Activated T-cell treated with anti-CD3 and anti-CD28 coated beads, Interleukin-2, amount 50 U/mL, for 4 hours (primary cell): ENCODE measurements at regions not wholly inside any gene's neighbourhood (a gene's known extent, or its start where the extent isn't known, plus 50 kb on each side); places are given as distances from the start of the nearest gene placed in this dataset.

ENCODE experiments used
- ATAC-seq, 2 donors: fragments of 200-7000 bp; cut with Tn5 transposase; one replicate each; pipeline ENCODE4 v1.10.0; 2021
- DNase-seq: peaks from one replicate; pipeline ENCODE4 v3.0.0-alpha.2; 2020
- H3K27me3 Mint-ChIP-seq: one replicate; pipeline ENCODE4 v1.8.0; 2021; ENCODE audit warnings: low read depth, mixed read lengths
- H3K36me3 Mint-ChIP-seq: one replicate; pipeline ENCODE4 v1.8.0; 2022; ENCODE audit warnings: mixed read lengths; ENCODE audit not compliant: insufficient read depth
- H3K4me1 Mint-ChIP-seq: one replicate; pipeline ENCODE4 v1.8.0; 2021; ENCODE audit warnings: low read depth, mixed read lengths
- H3K4me3 Mint-ChIP-seq: one replicate; pipeline ENCODE4 v1.8.0; 2021; ENCODE audit warnings: mild to moderate bottlenecking, moderate library complexity, mixed read lengths
- H3K9me3 Mint-ChIP-seq: one replicate; pipeline ENCODE4 v1.8.0; 2021; ENCODE audit warnings: mixed read lengths

DNA sequence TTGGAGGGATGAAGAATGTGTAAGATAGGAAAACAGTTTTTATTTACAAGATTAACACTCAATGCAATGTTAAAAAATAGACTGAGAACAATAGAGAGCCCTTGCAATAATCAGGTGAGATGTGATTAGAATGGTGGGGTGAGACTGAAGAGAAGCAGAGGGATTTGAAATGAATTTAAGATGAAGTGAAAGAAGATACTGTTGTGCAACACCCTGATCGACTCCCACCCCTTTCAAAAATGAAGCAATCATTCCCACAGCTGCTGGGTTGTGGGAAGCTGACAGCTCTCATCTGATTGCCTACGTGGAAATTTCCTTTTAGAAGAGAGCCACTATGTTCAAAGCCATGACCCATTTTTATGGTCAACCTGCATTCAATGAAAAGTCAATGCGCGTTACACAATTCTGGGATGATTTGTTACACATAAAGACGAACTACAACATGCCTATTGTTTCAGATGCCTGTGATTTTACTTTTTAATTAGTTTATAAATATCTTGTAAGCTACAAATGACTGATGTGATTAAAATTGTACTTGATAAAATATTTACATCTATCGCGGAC, 1374.8 kb downstream of the PCDH9 start:
- ATAC-seq: no peak
- Mint-ChIP-seq H3K36me3 (no peaks in the 10 kb centered on the region), H3K27me3 (no peaks in the 10 kb centered on the region), H3K4me3 (no peak overlapping the region), H3K4me1 (no peaks in the 10 kb centered on the region), H3K9me3 (peaks cover 8% of the 10 kb centered on the region)
- no peak for DNase-seq

- no peak overlapping the region for H3K4me3 Mint-ChIP-seq
- H3K36me3 Mint-ChIP-seq: no peaks in the 10 kb centered on the region
- H3K4me1 Mint-ChIP-seq: no peaks in the 10 kb centered on the region
- H3K27me3 Mint-ChIP-seq: no peaks in the 10 kb centered on the region
- H3K9me3 Mint-ChIP-seq: peaks cover 8% of the 10 kb centered on the region
- DNase-seq (no peak), ATAC-seq (no peak)
Measured at GRCh38 chr13:65854431-65854830, 1375.7 kb downstream of the PCDH9 start.

DNA sequence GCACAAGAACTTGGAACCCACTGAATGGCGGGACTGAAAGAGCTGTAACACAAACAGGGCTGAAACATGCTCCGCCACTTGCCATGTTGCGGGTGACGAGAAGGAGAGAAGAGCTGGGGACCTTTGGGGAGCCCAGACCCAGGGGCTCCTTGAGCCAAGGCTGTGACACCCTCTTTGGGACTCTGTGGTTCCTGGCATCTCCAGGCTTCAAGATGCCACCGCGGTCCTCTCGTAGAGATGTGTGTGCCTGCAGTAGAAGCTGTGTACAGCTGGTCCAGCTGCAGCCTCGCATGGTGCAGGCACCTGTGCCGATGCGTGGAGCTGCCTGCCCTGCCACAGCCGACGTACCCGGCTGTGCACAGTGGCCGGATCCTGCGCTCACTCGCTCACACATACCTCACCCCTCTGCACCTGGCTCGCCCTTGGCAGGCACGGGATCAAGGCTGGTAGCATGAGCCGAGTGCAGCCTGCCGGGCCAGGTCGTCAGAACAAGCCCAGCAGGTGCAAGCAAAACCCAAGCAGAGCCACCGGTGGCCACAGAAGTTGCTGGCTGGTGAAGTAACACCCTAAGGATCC, 1385.8 kb downstream of the PCDH9 start:
- peaks cover 15% of the 10 kb centered on the region for H3K9me3 Mint-ChIP-seq
- H3K36me3 Mint-ChIP-seq: no peaks in the 10 kb centered on the region
- no peaks in the 10 kb centered on the region for H3K4me1 Mint-ChIP-seq
- no peak for ATAC-seq
- no peaks in the 10 kb centered on the region for H3K27me3 Mint-ChIP-seq
- no peak overlapping the region for H3K4me3 Mint-ChIP-seq
- DNase-seq: no peak

DNA sequence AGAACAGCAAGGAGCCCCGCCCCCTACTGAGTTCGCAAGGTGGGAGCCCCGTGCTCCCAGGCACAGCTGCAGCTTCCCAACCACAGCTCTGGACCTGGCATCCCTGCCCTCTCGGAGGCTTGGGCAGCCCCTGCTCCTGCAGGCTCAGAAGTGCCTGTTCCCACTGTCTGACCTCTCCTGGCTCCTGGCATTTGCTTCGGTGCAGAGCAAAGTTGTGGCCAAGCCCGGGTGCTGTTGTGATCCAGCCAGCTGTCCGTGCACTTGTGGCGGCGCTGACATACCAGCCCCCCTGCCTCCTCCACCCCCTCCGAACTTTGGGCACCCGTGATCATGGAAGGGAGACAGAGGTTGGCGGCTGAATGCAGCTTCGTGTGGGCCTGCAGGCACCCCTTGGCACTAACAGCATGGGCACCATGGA, 1386.8 kb downstream of the PCDH9 start:
- Mint-ChIP-seq H3K9me3 (peaks cover 17% of the 10 kb centered on the region), H3K27me3 (no peaks in the 10 kb centered on the region)

DNA sequence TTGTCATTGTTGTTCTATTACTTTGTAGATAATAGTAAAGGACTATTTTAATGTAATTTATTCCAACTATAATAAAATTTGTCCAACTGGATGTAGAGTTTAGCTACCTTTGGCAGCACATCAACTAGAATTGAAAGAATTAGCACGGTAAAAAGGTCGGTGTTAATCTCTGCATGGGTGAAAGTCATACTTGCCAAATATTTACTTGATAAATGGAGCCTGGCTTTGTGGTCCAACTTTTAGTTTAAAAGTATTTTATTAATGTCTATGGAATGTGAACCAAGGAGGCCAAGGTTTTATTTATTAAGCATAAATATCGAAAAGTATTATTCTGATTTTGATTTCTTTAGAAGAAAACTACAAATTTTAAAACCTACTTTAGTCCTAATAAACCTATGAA, 1389.0 kb downstream of the PCDH9 start:
- no peaks in the 10 kb centered on the region for H3K36me3 Mint-ChIP-seq
- no peaks in the 10 kb centered on the region for H3K4me1 Mint-ChIP-seq
- no peak for ATAC-seq
- H3K27me3 Mint-ChIP-seq: no peaks in the 10 kb centered on the region
- no peak overlapping the region for H3K4me3 Mint-ChIP-seq
- no peak for DNase-seq
- H3K9me3 Mint-ChIP-seq: peaks cover 14% of the 10 kb centered on the region

More for the DNA sequence above, 1386.8 kb downstream of the PCDH9 start:
- no peaks in the 10 kb centered on the region for H3K4me1 Mint-ChIP-seq
- ATAC-seq (no peak), DNase-seq (no peak)
- H3K4me3 Mint-ChIP-seq: no peak overlapping the region
- H3K36me3 Mint-ChIP-seq: no peaks in the 10 kb centered on the region

DNA sequence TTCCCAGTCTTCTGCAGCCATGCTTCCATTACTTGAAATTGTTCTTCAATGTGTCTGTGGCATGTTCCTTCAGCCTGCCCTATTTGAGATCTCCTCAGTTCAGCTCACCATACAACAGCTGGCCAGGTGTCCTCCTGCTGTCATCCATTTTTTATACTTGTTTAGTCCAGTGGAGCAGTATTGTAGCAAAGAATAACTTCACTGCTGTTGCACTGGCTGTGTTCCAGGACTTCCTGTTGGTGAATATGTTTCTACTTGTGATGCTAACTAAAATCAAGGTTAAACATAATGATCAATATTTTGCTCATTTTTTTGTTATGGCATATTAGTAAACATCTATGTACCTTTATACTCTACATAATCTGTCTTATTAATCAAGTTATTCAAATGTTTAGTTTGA, 1394.1 kb downstream of the PCDH9 start:
- no peak overlapping the region for H3K4me3 Mint-ChIP-seq
- peaks cover 9% of the 10 kb centered on the region for H3K9me3 Mint-ChIP-seq
- H3K27me3 Mint-ChIP-seq: no peaks in the 10 kb centered on the region
- H3K4me1 Mint-ChIP-seq: no peaks in the 10 kb centered on the region
- ATAC-seq (no peak), DNase-seq (no peak)
- H3K36me3 Mint-ChIP-seq: no peaks in the 10 kb centered on the region

GRCh38 chr13:65834897-65835296, 1395.2 kb downstream of the PCDH9 start:
- Mint-ChIP-seq H3K36me3 (no peaks in the 10 kb centered on the region), H3K27me3 (no peaks in the 10 kb centered on the region), H3K4me3 (no peak overlapping the region), H3K9me3 (peaks cover 14% of the 10 kb centered on the region), H3K4me1 (no peaks in the 10 kb centered on the region)
- DNase-seq: no peak
- no peak for ATAC-seq

DNA sequence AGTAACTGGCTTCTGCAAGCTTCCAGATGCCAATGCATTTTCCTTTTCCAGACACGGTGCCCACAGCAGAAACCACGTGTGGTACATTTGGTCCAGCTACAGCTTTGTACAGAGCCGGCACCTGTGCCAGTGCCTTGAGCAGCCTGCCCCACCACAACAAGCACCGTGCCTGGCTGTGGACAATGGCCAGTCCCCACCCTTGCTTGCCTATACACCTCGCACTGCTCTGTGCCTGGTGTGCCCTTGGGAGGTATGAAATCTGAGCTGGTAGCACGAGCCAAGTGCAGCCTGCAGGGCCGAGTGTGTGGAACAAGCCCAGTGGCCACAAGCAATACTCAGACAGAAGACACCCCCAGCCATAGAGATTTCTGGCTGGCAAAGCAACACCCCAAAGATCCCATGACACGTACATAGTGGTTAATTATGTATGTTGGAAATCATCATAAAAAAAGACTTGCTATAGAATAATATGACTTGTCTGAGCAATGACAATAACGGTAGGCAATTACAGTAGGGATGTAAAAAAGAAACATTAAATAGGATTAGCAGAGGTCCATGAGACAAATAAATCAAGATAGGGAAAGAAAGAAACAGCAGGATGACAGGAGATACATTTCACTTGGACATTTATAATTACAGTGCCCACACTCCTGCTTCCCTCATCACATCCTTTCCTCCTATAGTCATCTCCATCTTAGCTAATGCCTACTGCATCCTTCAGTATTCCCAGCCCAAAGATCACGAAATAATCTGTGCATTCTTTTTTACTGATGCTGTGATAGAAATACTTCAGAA, 1399.5 kb downstream of the PCDH9 start:
- ATAC-seq: no peak
- no peak for DNase-seq
- Mint-ChIP-seq H3K27me3 (no peaks in the 10 kb centered on the region), H3K9me3 (peaks cover 5% of the 10 kb centered on the region), H3K36me3 (no peaks in the 10 kb centered on the region), H3K4me1 (no peaks in the 10 kb centered on the region), H3K4me3 (no peak overlapping the region)

DNA sequence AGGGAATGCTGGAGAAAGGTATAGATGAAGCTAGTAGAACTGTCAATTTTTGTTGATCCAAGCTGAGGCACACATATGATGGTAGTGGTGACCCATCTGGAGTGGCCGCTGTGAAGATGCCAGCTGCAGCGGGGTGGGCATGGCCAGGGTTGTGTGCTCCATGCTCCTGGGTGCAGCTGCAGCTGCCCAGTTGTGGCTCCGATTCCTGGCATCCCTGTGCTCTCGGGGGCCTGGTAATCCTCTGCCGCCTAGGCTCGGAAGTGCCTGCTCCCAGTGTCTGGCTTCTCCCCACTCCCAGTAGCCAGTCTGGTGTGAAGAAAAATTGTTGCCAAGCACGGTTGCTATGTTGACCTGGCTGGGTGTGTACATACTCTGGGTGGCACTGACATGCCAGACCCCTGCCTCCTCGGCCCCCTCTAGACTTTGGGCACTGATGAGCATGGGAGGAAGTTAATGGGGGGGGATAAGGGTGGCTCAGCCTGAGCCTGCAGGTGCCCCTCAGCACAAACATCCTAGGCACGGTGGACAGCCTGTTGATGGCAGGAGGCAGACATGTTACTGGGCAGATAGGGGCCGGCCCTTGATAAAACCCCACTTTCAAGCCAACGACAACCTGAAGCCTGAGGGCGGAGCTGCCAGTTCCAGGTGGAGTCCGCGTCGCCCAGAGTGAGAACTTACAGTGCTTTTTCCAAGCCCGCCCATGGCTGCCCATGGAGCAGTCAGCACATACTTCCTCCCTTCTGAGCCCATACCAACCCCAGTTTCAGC, 1400.7 kb downstream of the PCDH9 start:
- ATAC-seq (no peak), DNase-seq (no peak)
- Mint-ChIP-seq H3K4me1 (no peaks in the 10 kb centered on the region), H3K36me3 (no peaks in the 10 kb centered on the region), H3K9me3 (peaks cover 5% of the 10 kb centered on the region), H3K27me3 (no peaks in the 10 kb centered on the region), H3K4me3 (no peak overlapping the region)

- DNase-seq (no peak), ATAC-seq (no peak)
- H3K27me3 Mint-ChIP-seq: no peaks in the 10 kb centered on the region
- H3K4me3 Mint-ChIP-seq: no peak overlapping the region
- no peaks in the 10 kb centered on the region for H3K4me1 Mint-ChIP-seq
- H3K9me3 Mint-ChIP-seq: peaks cover 13% of the 10 kb centered on the region
- H3K36me3 Mint-ChIP-seq: no peaks in the 10 kb centered on the region
Measured at GRCh38 chr13:65826657-65827056, 1403.5 kb downstream of the PCDH9 start.

DNA sequence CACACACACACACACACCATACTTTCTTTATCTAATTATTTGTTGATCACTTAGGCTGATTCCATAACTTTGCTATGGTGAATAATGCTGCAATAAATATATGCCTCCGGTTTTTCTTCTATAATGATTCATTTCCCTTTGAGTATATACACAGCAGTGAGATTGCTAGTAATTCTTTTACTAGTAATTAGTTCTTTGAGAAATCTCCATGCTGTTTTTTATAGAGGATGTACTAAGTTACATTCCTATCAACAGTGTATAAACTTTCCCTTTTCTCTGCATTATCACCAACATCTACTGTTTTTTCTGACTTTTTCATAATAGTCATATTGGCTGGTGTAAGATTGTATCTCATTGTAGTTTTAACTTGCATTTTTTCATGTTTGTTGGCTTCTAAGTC, 1405.1 kb downstream of the PCDH9 start:
- H3K36me3 Mint-ChIP-seq: no peaks in the 10 kb centered on the region
- no peak for ATAC-seq
- H3K4me1 Mint-ChIP-seq: no peaks in the 10 kb centered on the region
- no peak overlapping the region for H3K4me3 Mint-ChIP-seq
- H3K27me3 Mint-ChIP-seq: no peaks in the 10 kb centered on the region
- no peak for DNase-seq
- peaks cover 8% of the 10 kb centered on the region for H3K9me3 Mint-ChIP-seq

- no peak for ATAC-seq
- no peaks in the 10 kb centered on the region for H3K27me3 Mint-ChIP-seq
- no peak for DNase-seq
- no peaks in the 10 kb centered on the region for H3K36me3 Mint-ChIP-seq
- H3K4me3 Mint-ChIP-seq: no peak overlapping the region
- H3K4me1 Mint-ChIP-seq: no peaks in the 10 kb centered on the region
- H3K9me3 Mint-ChIP-seq: peaks cover 12% of the 10 kb centered on the region
Measured at GRCh38 chr13:65808061-65808460, 1422.1 kb downstream of the PCDH9 start.

DNA sequence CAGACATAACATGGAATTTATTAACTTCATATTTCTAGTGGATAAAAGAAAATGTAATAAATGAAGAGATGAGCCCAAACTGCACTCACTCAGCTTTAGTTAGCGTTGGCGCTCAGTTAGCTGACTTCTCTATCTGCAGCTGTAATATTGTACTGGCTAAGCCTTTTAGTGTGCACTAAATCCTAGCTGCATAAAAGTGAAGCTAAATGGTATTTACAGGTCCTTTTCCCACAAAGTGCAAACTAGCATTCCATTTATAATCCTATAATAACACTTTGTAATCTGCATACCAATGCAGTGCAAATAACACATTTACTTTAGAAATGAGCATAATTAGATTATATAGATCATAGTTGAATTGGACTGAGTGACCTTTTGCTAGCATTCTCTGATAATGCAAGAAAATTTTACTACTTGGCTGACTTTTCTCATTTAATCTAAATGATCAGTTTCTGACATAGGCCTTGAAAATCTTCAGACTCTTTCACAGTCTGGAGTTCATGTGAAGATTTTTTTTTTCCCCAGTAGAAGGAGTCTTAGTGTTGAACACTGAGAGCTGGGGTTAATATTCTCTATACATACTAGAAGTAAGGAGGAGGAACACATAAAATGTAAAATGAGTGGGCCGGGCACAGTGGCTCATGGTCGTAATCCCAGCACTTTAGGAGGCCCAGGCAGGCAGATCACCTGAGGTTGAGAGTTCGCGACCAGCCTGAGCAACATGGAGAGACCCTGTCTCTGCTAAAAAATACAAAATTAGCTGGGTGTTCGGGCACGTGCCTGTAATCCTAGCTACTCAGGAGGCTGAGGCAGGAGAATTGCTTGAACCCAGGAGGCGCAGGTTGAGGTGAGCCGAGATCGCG, 1426.4 kb downstream of the PCDH9 start:
- H3K4me3 Mint-ChIP-seq: no peak overlapping the region
- H3K36me3 Mint-ChIP-seq: no peaks in the 10 kb centered on the region
- no peaks in the 10 kb centered on the region for H3K4me1 Mint-ChIP-seq

DNA sequence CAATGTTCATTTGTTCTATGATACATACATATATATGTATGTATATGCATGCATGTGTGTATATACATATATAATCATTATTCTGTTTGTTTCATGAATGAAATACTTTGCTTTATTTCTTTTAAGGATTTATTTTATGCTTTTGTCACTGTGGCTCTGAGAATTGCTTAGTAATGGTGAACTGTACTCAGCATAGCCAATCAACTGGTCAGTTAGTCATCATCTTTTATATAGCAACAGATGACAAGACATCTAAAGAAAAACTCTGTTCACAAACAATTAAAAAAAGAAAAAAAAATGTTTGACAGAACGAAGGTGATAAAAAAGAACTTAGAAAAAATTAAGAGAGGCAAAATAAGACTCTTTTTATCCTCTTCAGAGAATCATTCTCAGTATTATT, 1440.3 kb downstream of the PCDH9 start:
- Mint-ChIP-seq H3K4me3 (no peak overlapping the region), H3K27me3 (no peaks in the 10 kb centered on the region), H3K36me3 (no peaks in the 10 kb centered on the region), H3K4me1 (no peaks in the 10 kb centered on the region), H3K9me3 (peaks cover 7% of the 10 kb centered on the region)
- no peak for ATAC-seq
- DNase-seq: no peak

More for the DNA sequence above, 1426.4 kb downstream of the PCDH9 start:
- no peak for ATAC-seq
- Mint-ChIP-seq H3K27me3 (no peaks in the 10 kb centered on the region), H3K9me3 (peaks cover 12% of the 10 kb centered on the region)
- DNase-seq: no peak
